A673 (cell line): ENCODE measurements at regions not wholly inside any gene's neighbourhood (a gene's known extent, or its start where the extent isn't known, plus 50 kb on each side); places are given as distances from the start of the nearest gene placed in this dataset.

Source experiments
- BruUV-seq: library from RNA; stranded (reverse); fragments of 400-500 nt; replicated peaks from 2 replicates; lab custom pipeline; 2021; lab: Mats Ljungman, UMichigan
- CTCF ChIA-PET: fragments of 300-600 bp; sonication (Branson Sonifier 250); formaldehyde crosslinking; loops from one replicate; lab custom pipeline; 2022; ENCODE audit warnings: antibody characterized with exemption; lab: Charles Lee
- POLR2A ChIA-PET: fragments of 300-600 bp; sonication (Branson Sonifier 250); formaldehyde crosslinking; loops from one replicate; lab custom pipeline; 2022; ENCODE audit warnings: antibody characterized with exemption; ENCODE audit not compliant: low non-redundant PET; lab: Charles Lee
- DNase-seq: peaks from one replicate; pipeline ENCODE4 v3.0.0-alpha.2; 2015; ENCODE audit warnings: low spot score
- H3K27ac ChIP-seq: fragments of 200-600 bp; sonication (generic); 2 replicates; pipeline ENCODE4 v1.5.1; 2016; ENCODE audit warnings: mixed run types, low read depth, mild to moderate bottlenecking, mixed read lengths, antibody characterized with exemption, low read length; ENCODE audit not compliant: poor library complexity, severe bottlenecking
- H3K27me3 ChIP-seq: fragments of 200-600 bp; sonication (generic); replicated peaks from 2 replicates; pipeline ENCODE4 v1.6.1; 2017; ENCODE audit warnings: mixed run types, low read depth, mild to moderate bottlenecking, mixed read lengths, antibody characterized with exemption, low read length; ENCODE audit not compliant: insufficient read depth, poor library complexity
- H3K36me3 ChIP-seq: fragments of 200-600 bp; sonication (generic); 2 replicates; pipeline ENCODE4 v1.6.1; 2016; ENCODE audit warnings: mixed run types, mild to moderate bottlenecking, mixed read lengths, antibody characterized with exemption, low read length; ENCODE audit not compliant: insufficient read depth, poor library complexity, severe bottlenecking
- H3K4me1 ChIP-seq: fragments of 200-600 bp; sonication (generic); 2 replicates; pipeline ENCODE4 v1.6.1; 2017; ENCODE audit warnings: mixed run types, mild to moderate bottlenecking, mixed read lengths, antibody characterized with exemption, low read length; ENCODE audit not compliant: insufficient read depth, poor library complexity, severe bottlenecking
- H3K4me3 ChIP-seq: fragments of 200-600 bp; sonication (generic); 2 replicates; pipeline ENCODE4 v1.5.1; 2016; ENCODE audit warnings: low read depth, mixed run types, mild to moderate bottlenecking, mixed read lengths, low read length; ENCODE audit not compliant: poor library complexity, severe bottlenecking
- H3K9me3 ChIP-seq: fragments of 200-600 bp; sonication (generic); 2 replicates; pipeline ENCODE4 v1.6.1; 2016; ENCODE audit warnings: mixed run types, low read depth, mild to moderate bottlenecking, mixed read lengths, antibody characterized with exemption, low read length; ENCODE audit not compliant: poor library complexity, severe bottlenecking
- CTCF ChIP-seq: fragments of 300-800, 200-600 bp; sonication (generic); conservative IDR thresholded peaks from 2 replicates; pipeline ENCODE4 v1.5.1; 2017; ENCODE audit warnings: low read depth, mild to moderate bottlenecking, antibody characterized with exemption, low read length, moderate library complexity, mixed read lengths
- EZH2 ChIP-seq: fragments of 200-600 bp; sonication (generic); IDR thresholded peaks from 2 replicates; pipeline ENCODE4 v1.6.1; 2017; ENCODE audit warnings: borderline replicate concordance, low read depth, mild to moderate bottlenecking, mixed read lengths, antibody characterized with exemption, low read length; ENCODE audit not compliant: poor library complexity, severe bottlenecking
- intact Hi-C: fragments of 100-400 bp; cut with micrococcal nuclease; formaldehyde crosslinking; loops from one replicate; pipeline ENCODE4 v1.10.0; 2022; ENCODE audit not compliant: unreplicated experiment

GRCh38 chr5:93336330-93337110 lies 244.5 kb downstream of the NR2F1-AS1 start:
- no TSS peak for BruUV-seq
- no peak for DNase-seq
- H3K27me3 ChIP-seq, result no peaks in the 10 kb centered on the region
- no peak overlapping the region for H3K4me3 ChIP-seq
- no peaks in the 10 kb centered on the region for H3K4me1 ChIP-seq
- TF ChIP-seq EZH2 (no peak), CTCF (no peak)
- ChIA-PET POLR2A (no interaction called here), CTCF (no interaction called here)
- no peaks in the 10 kb centered on the region for H3K36me3 ChIP-seq
- no peak overlapping the region for H3K27ac ChIP-seq
- intact Hi-C loops, result no loop called here
- no peaks in the 10 kb centered on the region for H3K9me3 ChIP-seq

- Histone ChIP-seq H3K27me3 (no peaks in the 10 kb centered on the region), H3K4me3 (no peak overlapping the region), H3K27ac (no peak overlapping the region), H3K36me3 (no peaks in the 10 kb centered on the region), H3K4me1 (no peaks in the 10 kb centered on the region), H3K9me3 (no peaks in the 10 kb centered on the region)
- no peak for TF ChIP-seq EZH2
- TF ChIP-seq CTCF, result no peak
- DNase-seq, result no peak
- BruUV-seq, result no TSS peak
- CTCF ChIA-PET, result no interaction called here
- POLR2A ChIA-PET, result no interaction called here
- intact Hi-C loops, result no loop called here
Measured at GRCh38 chr5:93331863-93332262, 249.2 kb downstream of the NR2F1-AS1 start.

- Histone ChIP-seq H3K27ac (no peak overlapping the region), H3K9me3 (no peaks in the 10 kb centered on the region), H3K4me1 (no peaks in the 10 kb centered on the region), H3K4me3 (no peak overlapping the region), H3K36me3 (no peaks in the 10 kb centered on the region), H3K27me3 (no peaks in the 10 kb centered on the region)
- CTCF ChIA-PET, result no interaction called here
- POLR2A ChIA-PET, result no interaction called here
- BruUV-seq, result no TSS peak
- no peak for DNase-seq
- intact Hi-C loops, result no loop called here
- TF ChIP-seq EZH2, result no peak
- no peak for TF ChIP-seq CTCF
Measured at GRCh38 chr5:93331241-93331640, 249.8 kb downstream of the NR2F1-AS1 start.
